HG03469 (cell line): ENCODE measurements at regions not wholly inside any gene's neighbourhood (a gene's known extent, or its start where the extent isn't known, plus 50 kb on each side); places are given as distances from the start of the nearest gene placed in this dataset.
"Not testable (repeated sequence)": the region's sequence is repeated elsewhere in the genome, so short reads cannot be mapped to it uniquely, and the experiment has no call there.

Source experiments
- ATAC-seq: cut with Tn5 transposase; IDR thresholded peaks from one replicate; pipeline ENCODE4 v1.9.1; 2021; ENCODE audit warnings: mild to moderate bottlenecking, moderate library complexity, moderate number of reproducible peaks; ENCODE audit not compliant: unreplicated experiment

DNA sequence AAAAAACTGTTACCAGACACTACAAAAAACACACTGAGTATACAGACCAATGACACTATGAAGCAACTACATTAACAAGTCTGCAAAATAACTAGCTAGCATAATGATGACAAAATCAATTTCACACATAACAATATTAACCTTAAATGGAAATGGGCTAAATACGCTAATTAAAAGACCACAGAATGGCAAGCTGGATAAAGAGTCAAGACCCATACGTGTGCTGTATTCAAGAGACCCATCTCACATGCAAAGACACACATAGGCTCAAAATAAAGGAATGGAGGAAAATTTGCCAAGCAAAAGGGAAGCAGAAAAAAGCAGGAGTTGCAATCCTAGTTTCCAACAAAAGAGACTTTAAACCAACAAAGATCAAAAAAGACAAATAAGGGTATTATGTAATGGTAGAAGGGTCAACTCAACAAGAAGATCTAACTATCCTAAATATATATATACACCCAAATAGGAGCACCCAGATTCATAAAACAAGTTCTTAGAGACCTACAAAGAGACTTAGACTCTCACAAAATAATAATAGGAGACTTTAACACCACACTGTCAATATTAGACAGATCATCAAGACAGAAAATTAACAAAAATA lies 158.6 kb downstream of the ALDH8A1 start:
- not testable (repeated sequence) for ATAC-seq

DNA sequence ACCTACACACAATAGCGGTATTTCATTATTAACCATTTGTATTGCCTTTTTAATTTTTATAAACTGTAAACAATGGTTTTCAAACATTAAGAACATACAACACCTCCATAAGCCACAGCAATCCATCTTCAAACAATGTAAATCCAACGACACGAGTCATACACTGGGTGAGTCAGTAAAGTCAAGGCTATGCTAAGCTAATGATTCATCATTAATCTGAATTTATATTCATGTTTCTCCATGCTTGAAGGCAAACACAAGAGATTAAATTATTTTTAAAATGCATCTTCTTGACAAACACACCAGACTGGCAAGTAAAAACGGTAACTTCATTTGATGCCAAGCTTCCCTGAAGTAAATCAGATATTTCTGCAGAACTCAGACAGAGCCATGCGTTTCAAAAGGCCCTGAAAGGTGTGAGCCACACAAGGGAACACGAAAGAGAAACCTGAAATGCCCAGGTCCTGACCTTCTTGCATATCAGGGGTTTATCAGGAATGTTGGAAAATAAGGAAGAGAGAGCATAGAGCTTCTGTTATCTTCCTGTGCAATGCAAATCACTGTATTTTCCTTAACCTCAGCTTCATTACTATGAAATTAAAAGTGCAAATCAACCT lies 162.5 kb downstream of the ALDH8A1 start:
- ATAC-seq, result no peak

DNA sequence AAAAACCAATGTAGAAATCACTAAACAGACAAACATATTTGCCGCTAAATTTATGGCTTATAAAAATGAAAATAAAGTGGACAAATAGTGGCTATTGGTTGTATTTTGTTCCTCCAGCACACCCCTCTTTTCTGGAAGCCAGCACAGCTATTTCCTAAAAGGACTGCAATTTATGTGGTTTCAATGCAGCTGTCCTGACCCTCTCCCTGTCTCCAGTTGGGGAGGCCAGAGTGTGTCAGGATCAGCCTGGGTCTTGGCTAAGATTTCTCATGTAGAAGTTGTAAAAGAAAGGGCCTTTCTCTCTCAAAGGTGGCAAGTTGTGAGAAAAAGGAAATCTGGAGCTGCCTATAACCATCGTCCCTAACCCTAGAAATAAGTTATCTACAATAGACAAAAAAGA lies 165.6 kb downstream of the ALDH8A1 start:
- no peak for ATAC-seq

- no peak for ATAC-seq
Observed at GRCh38 chr6:134778431-134778830, 171.5 kb downstream of the ALDH8A1 start.

DNA sequence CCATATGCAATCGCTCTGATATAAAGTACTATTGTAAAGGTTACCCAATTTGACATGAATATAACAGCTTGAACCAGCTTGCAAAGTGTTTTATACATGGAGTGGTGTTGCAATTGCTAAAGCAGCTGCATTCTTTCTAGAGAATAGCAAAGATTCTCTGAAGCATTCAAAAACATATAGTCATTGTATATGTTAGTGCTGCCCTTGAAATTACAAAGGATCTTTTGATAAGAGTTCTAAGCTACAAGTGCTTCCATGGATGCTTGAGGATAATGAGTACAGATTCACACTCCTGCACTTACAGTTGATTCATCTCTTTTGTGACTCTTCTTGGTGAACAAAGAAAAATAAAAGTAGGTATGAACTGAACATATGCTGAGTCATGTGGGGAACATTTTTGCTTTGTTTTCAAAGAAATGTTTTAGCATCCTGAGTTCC lies 175.7 kb downstream of the ALDH8A1 start:
- ATAC-seq, result no peak

GRCh38 chr6:134772671-134773360 lies 177.1 kb downstream of the ALDH8A1 start:
- ATAC-seq, result no peak

DNA sequence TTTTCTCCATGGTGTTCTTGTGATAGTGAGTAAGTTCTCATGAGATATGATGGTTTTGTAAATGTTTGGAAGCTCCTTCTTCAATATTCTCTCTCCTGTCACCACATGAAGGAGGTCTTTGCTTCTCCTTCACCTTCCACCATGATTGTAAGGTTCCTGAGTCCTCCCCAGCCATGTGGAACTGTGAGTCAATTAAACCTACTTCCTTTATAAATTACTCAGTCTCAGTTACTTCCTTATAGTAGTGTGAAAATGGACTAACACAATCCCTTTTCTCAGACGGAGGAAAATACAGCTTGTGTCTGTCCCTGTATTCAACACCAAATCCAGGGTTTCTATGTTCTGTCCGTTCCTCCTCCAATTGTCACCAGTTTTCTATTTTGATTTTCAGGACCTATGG lies 181.0 kb downstream of the ALDH8A1 start:
- no peak for ATAC-seq

DNA sequence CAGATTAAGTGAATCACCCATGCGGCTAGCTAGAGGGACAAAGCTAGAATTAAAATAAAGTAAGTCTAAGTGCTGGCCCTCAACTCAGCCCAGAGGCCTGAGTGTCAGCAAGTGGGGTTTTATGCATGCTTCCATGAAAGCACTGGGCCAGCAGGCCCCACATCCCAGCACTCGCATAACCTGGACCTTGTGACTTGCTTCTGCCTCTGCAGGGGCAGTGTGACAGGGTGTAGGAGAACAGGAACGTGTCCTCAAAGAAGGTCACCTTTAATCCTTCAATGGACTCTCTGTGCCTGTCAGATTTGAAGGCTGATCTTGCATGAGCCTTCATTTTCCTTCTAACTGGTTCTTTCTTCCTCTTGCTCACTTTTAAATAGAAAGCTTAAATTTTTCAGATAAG lies 183.4 kb downstream of the ALDH8A1 start:
- ATAC-seq, result no peak

DNA sequence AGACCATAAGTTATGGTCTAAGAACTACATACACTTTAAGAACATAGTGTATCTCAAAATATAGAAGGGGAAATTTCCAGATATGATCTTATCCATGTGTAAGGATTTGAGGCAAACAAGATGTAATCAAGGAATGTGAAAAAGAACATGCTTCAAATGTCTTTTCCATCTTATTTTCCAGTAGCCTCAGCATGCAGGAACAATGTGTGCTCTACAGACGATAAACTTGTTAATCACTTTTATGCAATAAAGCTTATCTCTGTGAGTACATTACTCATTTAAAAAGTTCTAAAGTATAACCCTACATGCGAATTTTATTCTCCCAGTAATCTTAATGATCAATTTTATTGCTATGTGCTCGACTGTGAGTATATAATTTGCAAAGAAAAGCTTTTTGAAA lies 185.2 kb downstream of the ALDH8A1 start:
- no peak for ATAC-seq

DNA sequence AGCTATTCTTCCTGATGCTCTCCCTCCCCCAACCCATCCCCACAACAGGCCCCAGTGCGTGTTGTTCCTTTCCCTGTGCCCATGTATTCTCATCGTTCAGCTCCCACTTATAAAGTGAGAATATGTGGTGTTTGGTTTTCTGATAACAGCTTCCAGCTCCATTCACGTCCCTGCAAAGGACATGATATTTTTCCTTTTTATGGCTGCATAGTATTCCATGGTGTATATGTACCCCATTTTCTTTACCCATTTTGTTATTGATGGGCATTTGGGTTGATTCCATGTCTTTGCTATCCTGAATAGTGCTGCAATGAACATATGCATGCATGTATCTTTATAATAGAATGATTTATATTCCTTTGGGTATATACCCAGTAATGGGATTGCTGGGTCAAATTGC lies 186.3 kb downstream of the ALDH8A1 start:
- not testable (repeated sequence) for ATAC-seq

- no peak for ATAC-seq
Observed at GRCh38 chr6:134758621-134759020, 191.3 kb downstream of the ALDH8A1 start.

DNA sequence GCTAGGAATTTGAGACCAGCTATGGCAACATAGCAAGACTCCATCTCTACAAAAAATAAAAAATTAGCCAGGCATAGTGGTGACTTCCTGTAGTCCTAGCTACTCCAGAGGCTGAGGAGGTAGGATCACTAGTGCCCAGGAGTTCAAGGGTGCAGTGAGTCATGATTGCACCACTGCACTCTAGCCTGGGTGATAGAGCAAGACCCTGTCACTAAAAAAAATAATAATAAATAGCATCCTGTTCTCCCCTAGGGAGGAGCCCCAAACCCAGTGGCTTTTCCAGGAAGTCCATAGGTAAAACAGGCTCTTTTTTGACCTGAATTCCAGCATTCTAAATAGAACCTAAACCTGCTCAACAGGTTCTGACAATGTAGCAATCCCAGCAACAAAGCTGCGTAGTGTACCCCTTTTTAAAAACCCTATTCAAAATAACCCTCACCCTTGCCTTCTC lies 192.0 kb downstream of the ALDH8A1 start:
- no peak for ATAC-seq

- ATAC-seq, result no peak
Observed at GRCh38 chr6:134756374-134757025, 193.4 kb downstream of the ALDH8A1 start.

DNA sequence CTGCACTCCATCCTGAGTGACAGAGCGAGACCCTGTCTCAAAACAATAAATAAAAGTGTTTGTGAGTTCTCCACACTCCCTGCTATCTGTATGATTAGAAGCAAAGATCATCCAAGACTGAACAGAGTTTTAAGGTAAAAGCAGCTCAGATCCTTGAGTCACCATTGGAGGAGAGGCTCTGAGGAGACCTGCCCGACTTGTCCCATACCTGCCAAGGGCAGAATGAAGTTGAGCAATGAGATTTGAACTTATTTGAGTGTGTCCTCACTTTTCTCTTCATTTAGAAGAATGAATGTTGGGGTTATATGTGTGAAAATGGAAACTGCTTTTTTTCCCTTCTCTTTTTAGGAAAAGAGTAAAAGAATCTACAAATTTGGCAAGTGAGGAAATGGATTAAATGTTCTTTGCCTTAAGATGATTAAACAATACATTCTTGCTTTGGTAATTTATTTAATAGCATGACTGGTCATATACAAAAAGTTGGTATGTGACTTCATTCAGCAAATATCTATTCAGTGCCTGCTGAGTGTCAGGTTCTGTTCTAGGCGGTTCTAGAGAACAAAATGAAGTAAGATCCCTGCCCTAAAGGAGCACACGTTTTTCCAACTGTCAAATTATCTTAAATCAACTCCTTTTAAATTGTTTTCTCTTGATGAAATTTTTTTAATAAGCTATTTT lies 195.7 kb downstream of the ALDH8A1 start:
- ATAC-seq, result no peak

- no peak for ATAC-seq
Observed at GRCh38 chr6:134753001-134753400, 196.9 kb downstream of the ALDH8A1 start.

- no peak for ATAC-seq
Observed at GRCh38 chr6:134752445-134752844, 197.5 kb downstream of the ALDH8A1 start.

GRCh38 chr6:134750669-134751068 lies 199.2 kb downstream of the ALDH8A1 start:
- no peak for ATAC-seq

GRCh38 chr6:134748484-134748883 lies 201.4 kb downstream of the ALDH8A1 start:
- no peak for ATAC-seq

DNA sequence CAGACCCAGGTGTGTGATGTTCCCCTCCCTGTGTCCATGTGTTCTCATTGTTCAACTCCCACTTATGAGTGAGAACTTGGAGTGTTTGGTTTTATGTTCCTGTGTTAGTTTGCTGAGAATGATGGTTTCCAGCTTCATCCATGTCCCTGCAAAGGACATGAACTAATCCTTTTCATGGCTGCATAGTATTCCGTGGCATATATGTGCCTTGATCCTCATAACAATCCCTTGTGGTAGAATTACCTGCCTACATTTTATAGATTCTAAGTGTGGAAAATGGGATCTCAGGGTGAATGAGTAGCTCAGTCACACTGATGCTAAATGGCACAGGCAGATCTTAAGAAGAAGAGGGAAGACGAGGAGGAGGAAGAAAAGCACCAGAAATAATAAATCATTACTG lies 202.7 kb downstream of the ALDH8A1 start:
- ATAC-seq, result not testable (repeated sequence)

- no peak for ATAC-seq
Observed at GRCh38 chr6:134746140-134746539, 203.8 kb downstream of the ALDH8A1 start.

DNA sequence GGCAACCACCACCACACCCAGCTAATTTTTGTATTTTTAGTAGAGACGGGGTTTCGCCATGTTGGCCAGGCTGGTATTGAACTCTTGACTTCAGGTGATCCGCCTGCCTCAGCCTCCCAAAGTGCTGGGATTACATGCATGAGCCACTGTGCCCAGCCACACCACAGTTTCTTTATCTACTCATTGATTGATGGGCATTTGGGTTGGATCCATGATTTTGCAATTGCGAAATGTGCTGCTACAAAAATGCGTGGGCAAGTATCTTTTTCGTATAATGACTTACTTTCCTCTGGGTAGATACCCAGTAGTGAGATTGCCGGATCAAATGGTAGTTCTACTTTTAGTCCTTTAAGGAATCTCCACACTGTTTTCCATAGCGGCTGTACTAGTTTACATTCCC lies 204.7 kb downstream of the ALDH8A1 start:
- not testable (repeated sequence) for ATAC-seq
